HG02943 (cell line): ENCODE measurements at regions not wholly inside any gene's neighbourhood (a gene's known extent, or its start where the extent isn't known, plus 50 kb on each side); places are given as distances from the start of the nearest gene placed in this dataset.
"Not testable (repeated sequence)": the region's sequence is repeated elsewhere in the genome, so short reads cannot be mapped to it uniquely, and the experiment has no call there.

Experiments used
- ATAC-seq: cut with Tn5 transposase; IDR thresholded peaks from one replicate; pipeline ENCODE4 v1.9.1; 2021; ENCODE audit warnings: mild to moderate bottlenecking, low read depth, moderate library complexity; ENCODE audit not compliant: unreplicated experiment

DNA sequence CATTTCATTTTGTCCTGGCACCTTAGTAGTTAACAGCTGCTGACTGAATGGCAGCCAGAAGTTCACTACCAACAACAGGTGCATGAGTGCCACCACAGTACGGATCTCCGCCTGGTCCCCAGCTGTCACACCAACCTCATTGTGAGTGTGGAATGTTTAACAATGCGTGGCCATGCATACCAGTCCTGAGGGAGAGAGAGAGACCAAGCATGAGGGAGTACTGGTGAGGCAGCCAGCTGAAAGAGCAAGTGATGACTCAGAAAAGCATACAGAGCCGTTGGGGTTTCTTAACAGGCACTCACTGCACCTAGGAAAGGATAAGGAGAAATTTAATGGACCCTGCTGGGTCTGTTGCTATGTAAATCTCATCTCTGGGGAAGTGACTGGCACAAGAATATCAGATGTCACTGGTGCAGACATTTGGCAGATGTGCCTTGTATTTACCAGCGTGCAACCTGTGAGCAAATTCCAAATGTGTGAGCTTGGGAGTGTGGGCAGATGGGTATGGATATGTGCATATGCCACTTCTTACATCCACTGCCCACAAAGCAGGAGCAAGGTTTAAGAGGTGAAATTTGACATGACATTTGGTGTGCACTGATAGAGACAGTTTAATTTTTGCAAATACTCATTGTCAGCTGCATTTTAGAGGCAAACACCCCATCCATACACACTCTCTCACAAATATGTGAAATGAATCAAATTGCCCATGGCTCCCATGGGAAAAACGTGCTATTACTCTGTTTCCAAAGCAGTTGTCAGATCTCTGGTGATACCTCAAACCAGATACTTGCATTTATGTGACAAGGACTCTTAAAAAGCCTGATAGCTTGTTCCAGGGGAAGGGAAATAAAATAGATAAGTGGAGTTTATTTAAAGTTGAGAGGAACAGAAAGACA is 245.2 kb upstream of the ARPP21 start:
- ATAC-seq = no peak

GRCh38 chr3:35394905-35395304 is 244.4 kb upstream of the ARPP21 start:
- no peak for ATAC-seq

DNA sequence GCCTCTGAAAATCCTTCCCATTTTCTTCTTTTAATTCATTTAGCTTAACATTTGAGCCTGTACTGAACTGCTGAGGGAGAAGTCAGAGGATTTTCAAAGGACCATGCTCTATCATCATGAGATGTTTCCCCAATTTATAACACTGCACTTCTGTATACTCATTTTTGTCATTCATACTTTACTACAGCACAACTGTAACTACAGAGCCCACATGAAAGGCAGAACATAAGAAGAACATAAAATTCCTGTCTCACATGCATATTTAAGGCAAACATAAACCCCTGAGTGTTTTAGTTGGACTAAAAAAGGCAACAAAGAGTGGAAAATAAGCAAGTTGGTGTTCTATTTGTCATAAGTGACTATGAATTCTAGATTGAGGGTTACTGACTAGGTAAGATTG is 237.7 kb upstream of the ARPP21 start:
- no peak for ATAC-seq

DNA sequence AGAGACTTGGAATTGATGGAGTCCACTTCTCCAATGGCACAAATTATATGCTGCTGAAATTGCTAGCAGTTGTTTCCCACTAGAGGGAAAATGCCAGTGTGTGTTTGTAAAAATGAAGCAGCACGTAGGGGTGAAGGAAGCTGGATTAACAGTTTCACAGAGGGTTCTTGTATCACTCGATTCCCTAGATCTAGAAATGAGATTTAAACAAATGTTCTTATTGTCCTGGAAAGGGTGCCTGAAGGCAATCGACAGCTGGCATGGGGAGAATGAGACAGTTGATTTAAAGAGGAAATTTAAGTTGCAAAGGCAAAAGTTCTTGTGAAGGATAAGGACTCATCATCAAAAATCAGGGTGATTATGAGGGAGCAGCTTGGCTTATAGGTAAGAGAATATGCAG is 234.8 kb upstream of the ARPP21 start:
- no peak for ATAC-seq

DNA sequence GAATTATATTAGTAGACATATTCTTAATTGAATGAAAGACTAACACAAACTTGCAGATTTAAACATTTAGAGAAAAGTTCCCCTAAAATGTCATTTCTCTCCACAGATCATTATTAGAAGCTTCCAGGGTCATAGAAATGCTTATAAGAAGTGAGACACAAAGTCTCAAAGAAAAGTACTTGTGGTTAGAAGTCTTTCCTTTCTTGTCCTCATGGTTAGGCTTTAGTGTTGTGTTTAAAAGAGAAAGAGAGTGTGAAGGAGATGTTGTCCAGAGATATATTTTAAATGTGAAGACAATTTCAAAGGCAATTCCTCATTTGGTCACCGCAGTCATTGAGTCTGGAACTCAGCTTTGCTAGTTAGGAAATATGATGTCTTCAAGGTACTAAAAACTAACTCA is 230.4 kb upstream of the ARPP21 start:
- ATAC-seq = no peak

DNA sequence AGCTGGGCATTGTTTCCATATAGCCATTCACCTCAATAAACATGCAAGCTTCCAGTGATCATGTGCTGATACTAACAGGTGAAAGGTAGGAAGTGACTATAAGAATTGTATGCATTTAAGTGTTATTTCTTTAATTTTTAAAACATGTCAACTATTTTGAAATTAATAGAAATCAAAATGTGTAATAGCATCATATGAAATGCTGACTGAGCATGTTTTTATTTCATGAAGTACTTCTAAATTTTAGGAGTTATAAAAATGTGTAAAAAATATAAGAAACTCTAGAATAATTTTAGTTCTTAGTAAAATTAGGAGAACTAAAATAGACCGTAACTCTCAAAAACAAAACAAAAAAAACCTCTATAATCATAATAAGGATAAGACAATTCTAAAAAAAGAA is 229.3 kb upstream of the ARPP21 start:
- ATAC-seq = no peak

GRCh38 chr3:35413483-35413882 is 225.8 kb upstream of the ARPP21 start:
- ATAC-seq = no peak

GRCh38 chr3:35417080-35417479 is 222.2 kb upstream of the ARPP21 start:
- no peak for ATAC-seq

DNA sequence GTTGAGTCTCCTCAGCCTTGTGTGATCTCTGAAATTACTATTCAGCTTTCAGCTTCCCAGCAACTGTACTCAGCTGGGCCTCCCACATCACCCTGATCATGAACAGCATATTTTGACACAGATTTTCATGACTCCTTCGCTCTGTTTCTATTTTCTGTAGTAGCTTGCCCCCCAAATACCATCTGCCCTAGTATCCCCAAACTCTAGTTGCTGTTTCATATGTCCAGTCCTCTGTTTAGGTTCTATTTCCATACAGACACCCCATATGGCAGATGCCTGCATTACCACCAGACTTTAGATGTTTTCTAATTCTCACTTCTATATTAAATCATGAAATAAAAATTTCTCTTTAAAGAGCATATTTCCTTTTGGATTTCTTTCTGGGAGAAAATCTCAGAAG is 217.2 kb upstream of the ARPP21 start:
- ATAC-seq = no peak

- no peak for ATAC-seq
These were observed 216.3 kb upstream of the ARPP21 start for GRCh38 chr3:35422836-35423601.

DNA sequence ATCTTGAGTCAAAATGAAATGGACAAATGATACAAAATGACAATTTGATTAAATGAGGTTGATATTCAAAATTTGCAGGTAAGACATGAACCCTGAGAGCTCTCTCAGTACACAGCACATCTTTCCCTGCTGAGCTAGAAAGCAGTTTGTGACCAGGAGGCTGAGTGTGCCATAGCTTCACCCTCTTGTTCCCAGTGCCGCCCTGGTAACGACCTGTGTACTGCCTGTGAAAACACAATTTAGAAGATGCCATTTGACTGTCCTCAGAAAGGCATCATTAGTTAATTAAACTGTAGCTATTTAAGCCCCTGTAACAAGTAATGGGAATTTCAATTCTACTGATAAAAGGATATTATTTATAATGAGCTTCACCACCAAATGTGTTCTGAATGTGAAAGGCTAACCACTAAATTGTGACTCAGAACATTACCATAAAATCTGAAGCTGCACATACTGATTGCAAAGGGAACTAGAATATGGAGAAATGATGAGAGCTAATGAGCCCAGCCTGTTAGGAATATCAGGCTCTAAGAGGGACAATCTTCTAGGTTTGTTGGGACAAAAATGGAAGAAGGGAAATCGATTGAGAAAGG is 212.9 kb upstream of the ARPP21 start:
- ATAC-seq = no peak

DNA sequence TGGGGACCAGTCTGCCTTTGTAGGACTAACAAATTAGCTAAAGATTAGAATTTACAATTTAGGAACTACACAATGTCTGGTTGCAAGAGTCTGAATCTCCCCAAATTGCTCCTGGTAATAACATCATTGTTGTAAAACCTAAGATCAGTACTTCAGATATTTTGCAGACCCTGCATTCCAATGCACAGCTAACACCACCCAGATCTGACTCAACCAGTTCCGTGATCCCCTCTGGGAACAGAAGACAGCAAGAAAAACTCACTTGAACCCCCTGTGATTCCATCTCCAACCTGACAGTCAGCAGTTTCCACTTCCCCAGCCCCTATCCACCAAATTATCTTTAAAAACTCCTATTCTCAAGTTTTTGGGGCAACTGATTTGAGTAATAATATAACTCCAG is 201.9 kb upstream of the ARPP21 start:
- no peak for ATAC-seq

- no peak for ATAC-seq
These were observed 201.2 kb upstream of the ARPP21 start for GRCh38 chr3:35438101-35438500.

GRCh38 chr3:35439663-35440062 is 199.7 kb upstream of the ARPP21 start:
- no peak for ATAC-seq

DNA sequence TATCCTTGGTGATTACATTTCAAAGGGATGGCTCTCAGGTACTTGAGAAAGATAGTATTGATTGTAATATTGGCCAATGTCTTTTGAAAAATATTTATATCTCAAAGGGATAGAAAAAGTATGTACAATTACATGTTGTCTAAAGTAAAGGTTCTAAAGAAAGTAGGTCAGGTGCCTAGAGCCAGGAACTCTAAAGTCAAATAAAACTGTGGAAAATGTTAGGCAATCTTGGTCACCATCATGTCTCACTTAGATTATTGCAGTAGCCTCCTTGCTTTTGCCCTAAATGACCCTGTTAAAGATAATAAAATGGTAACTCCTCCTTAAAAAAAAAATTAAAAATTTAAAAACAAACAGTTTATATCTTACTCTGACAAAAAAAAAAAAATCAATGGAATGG is 198.5 kb upstream of the ARPP21 start:
- no peak for ATAC-seq

DNA sequence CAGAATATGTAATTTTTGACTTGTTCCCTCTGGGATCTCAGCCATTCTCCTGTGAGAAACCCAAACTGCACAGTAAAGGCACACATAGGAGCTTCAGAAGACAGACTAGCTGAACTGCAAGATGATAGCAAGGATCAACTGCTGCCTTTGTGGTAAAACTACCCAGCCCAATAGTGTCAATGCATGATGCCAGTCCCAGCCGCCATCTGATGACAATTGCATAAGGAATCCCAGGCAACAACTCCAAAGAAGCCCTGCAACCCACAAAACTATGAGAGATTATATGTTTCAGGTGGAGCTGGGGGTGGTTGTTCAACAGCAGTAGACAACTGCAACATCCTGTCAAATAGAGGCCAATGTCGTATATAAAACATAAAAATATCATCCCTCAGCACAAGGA is 192.4 kb upstream of the ARPP21 start:
- no peak for ATAC-seq

DNA sequence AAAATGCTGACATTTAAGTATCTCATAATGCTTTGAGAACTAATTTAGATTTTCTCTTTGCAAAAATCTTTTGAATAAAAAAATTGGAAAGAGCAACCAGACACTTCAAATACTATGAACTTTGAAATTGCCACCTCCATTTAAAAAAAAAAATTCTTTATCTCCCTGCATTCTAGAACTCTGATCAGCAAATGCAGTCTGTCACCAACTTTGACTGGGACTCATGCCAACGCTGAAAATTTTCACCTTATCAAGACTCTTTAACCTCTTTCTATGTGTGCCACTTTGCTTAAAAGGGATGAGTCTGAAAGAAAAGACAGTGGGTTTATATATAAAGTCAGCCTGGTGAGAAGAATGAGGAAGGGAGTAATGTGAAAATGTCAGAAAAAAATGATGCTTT is 191.2 kb upstream of the ARPP21 start:
- no peak for ATAC-seq

DNA sequence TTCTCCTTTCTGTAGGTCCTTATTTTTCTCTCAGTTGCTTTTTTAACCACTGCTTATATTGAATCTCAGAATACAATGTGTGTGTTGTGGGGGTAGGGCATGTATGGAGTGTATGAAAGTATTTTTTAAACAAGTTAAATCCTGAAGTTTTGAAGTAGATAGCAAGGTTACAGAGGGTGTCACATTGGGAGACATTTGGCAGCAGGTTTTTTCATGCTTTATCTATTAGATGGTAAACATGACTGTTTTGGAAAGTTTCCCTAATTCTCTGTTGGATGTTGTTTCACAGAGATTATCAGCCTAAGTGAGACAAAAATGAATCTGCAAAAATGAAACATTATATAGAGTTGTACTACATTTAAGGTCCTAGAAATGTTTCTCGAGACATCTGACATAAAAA is 190.6 kb upstream of the ARPP21 start:
- no peak for ATAC-seq

- not testable (repeated sequence) for ATAC-seq
These were observed 184.5 kb upstream of the ARPP21 start for GRCh38 chr3:35454819-35455218.

- no peak for ATAC-seq
These were observed 165.4 kb upstream of the ARPP21 start for GRCh38 chr3:35473956-35474355.

DNA sequence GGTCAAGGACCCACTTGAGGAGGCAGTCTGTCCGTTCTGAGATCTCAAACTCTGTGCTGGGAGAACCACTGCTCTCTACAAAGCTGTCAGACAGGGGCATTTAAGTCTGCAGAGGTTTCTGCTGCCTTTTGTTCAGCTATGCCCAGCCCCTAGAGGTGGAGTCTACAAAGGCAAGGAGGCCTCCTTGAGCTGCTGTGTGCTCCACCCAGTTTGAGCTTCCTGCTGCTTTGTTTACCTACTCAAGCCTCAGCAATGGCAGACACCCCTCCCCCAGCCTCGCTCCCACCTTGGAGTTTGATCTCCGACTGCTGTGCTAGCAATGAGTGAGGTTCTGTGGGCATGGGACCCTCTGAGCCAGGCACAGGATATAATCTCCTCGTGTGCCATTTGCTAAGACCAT is 156.8 kb upstream of the ARPP21 start:
- ATAC-seq = not testable (repeated sequence)
